GM12878 (cell line): ENCODE measurements at regions not wholly inside any gene's neighbourhood (a gene's known extent, or its start where the extent isn't known, plus 50 kb on each side); places are given as distances from the start of the nearest gene placed in this dataset.

Experiments used
- ATAC-seq: fragments of 200-7000 bp; cut with Tn5 transposase; 3 replicates; pipeline ENCODE4 v1.9.1; 2020; ENCODE audit warnings: mild to moderate bottlenecking, moderate library complexity
- BruUV-seq: library from RNA; stranded (reverse); fragments of 400-500 nt; replicated peaks from 2 replicates; lab custom pipeline; 2021; lab: Mats Ljungman, UMichigan
- CTCF ChIA-PET: fragments of 300-600 bp; sonication (Branson Sonifier 250); formaldehyde crosslinking; extraction: SDS; loops from one replicate; lab custom pipeline; 2021; ENCODE audit warnings: inconsistent platforms; lab: Yijun Ruan, JAX
- POLR2A ChIA-PET: fragments of 350-600 bp; formaldehyde crosslinking; extraction: SDS; loops from one replicate; lab custom pipeline; 2021; ENCODE audit warnings: inconsistent platforms; lab: Charles Lee
- RAD21 ChIA-PET: fragments of 300-600 bp; sonication (Branson Sonifier 250); formaldehyde crosslinking; loops from one replicate; lab custom pipeline; 2023; ENCODE audit warnings: antibody characterized with exemption; ENCODE audit not compliant: unreplicated experiment; lab: Charles Lee
- SMC1A ChIA-PET: fragments of 300-600 bp; sonication (Branson Sonifier 250); formaldehyde crosslinking; loops from one replicate; lab custom pipeline; 2023; ENCODE audit not compliant: unreplicated experiment, uncharacterized antibody; lab: Charles Lee
- DNase-seq: peaks from one replicate; pipeline ENCODE4 v3.0.0-alpha.2; 2011; ENCODE audit warnings: low read depth, low spot score
- FAIRE-seq: peaks from 3 replicates; lab custom pipeline; 2011; peaks lifted over from hg19 to GRCh38; lab: Jason Lieb, UNC
- H2AFZ ChIP-seq: 2 replicates; pipeline ENCODE4 v1.6.0; 2011; ENCODE audit warnings: low read depth, low read length, control low read depth; ENCODE audit not compliant: control insufficient read depth
- H3K27ac ChIP-seq: 2 replicates; pipeline ENCODE4 v1.5.1; 2011; ENCODE audit warnings: control low read depth; ENCODE audit not compliant: control insufficient read depth, insufficient read depth
- H3K27me3 ChIP-seq, 2 experiments: replicated peaks in 1 of 2; 2 replicates each; pipeline versions ENCODE4 v1.6.0 to v1.6.1; 2011; ENCODE audit warnings: low read length in 1 of 2; ENCODE audit not compliant: control insufficient read depth in 2 of 2, insufficient read depth in 2 of 2
- H3K36me3 ChIP-seq, 2 experiments: 2 replicates each; pipeline ENCODE4 v1.5.1; 2011; ENCODE audit warnings: low read length in 1 of 2; ENCODE audit not compliant: control insufficient read depth in 2 of 2, insufficient read depth in 2 of 2
- H3K4me1 ChIP-seq: 2 replicates; pipeline ENCODE4 v1.6.1; 2011; ENCODE audit warnings: mild to moderate bottlenecking, low read length, moderate library complexity, mixed read lengths; ENCODE audit not compliant: control insufficient read depth, insufficient read depth
- H3K4me2 ChIP-seq: 2 replicates; pipeline ENCODE4 v1.6.0; 2011; ENCODE audit warnings: control low read depth; ENCODE audit not compliant: control insufficient read depth, insufficient read depth
- H3K4me3 ChIP-seq: fragments of 200-600 bp; sonication (generic); 2 replicates; pipeline ENCODE4 v1.5.1; 2016
- H3K79me2 ChIP-seq: 2 replicates; pipeline ENCODE4 v1.6.0; 2011; ENCODE audit warnings: low read length; ENCODE audit not compliant: control insufficient read depth, insufficient read depth
- H3K9ac ChIP-seq: 2 replicates; pipeline ENCODE4 v1.8.0; 2011; ENCODE audit warnings: low read length, control low read depth, mixed read lengths; ENCODE audit not compliant: control insufficient read depth, insufficient read depth
- H3K9me3 ChIP-seq: replicated peaks from 3 replicates; pipeline ENCODE4 v1.5.1; 2011; ENCODE audit warnings: mild to moderate bottlenecking, low read length; ENCODE audit not compliant: control insufficient read depth, insufficient read depth
- H4K20me1 ChIP-seq: 2 replicates; pipeline ENCODE4 v1.6.0; 2011; ENCODE audit not compliant: control insufficient read depth, insufficient read depth
- BCL11A ChIP-seq: IDR thresholded peaks from 2 replicates; pipeline ENCODE4 v1.6.1; 2011; ENCODE audit warnings: low read depth, low read length
- EED ChIP-seq: sonication (generic); IDR thresholded peaks from 2 replicates; pipeline ENCODE4 v1.6.1; 2016; ENCODE audit warnings: antibody characterized with exemption, low read depth
- HCFC1 ChIP-seq: fragments of 150-350 bp; IDR thresholded peaks from 2 replicates; pipeline ENCODE4 v1.6.1; 2014; ENCODE audit warnings: low read length
- IRF4 ChIP-seq: IDR thresholded peaks from 2 replicates; pipeline ENCODE4 v1.6.1; 2011; ENCODE audit warnings: low read depth, low read length
- LARP7 ChIP-seq: fragments of 450-650 bp; IDR thresholded peaks from 2 replicates; pipeline ENCODE4 v1.6.1; 2017; ENCODE audit warnings: mild to moderate bottlenecking
- MEF2A ChIP-seq: IDR thresholded peaks from 2 replicates; pipeline ENCODE4 v1.6.1; 2011; ENCODE audit warnings: low read depth, mild to moderate bottlenecking, low read length, moderate library complexity; ENCODE audit not compliant: insufficient read depth
- MTA2 ChIP-seq: fragments of 450-650 bp; IDR thresholded peaks from 2 replicates; pipeline ENCODE4 v1.6.1; 2016; ENCODE audit warnings: low read depth, mild to moderate bottlenecking, moderate library complexity
- MYC ChIP-seq: IDR thresholded peaks from 2 replicates; pipeline ENCODE4 v1.6.1; 2011; ENCODE audit warnings: mild to moderate bottlenecking, low read length, moderate library complexity, inconsistent platforms; ENCODE audit not compliant: insufficient read depth, insufficient replicate concordance, insufficient read length, severe bottlenecking
- PKNOX1 ChIP-seq: fragments of 450-650 bp; IDR thresholded peaks from 2 replicates; pipeline ENCODE4 v1.6.1; 2016; ENCODE audit warnings: mild to moderate bottlenecking
- PRDM15 ChIP-seq: fragments of 450-650 bp; formaldehyde crosslinking; IDR thresholded peaks from 2 replicates; pipeline ENCODE4 v1.4.0; 2020; ENCODE audit warnings: mild to moderate bottlenecking, moderate library complexity
- RFX5 ChIP-seq: IDR thresholded peaks from 2 replicates; pipeline ENCODE4 v1.6.1; 2011; ENCODE audit warnings: low read depth, low read length, improper control_type of control experiment
- SMAD1 ChIP-seq: fragments of 450-650 bp; IDR thresholded peaks from 2 replicates; pipeline ENCODE4 v1.6.1; 2018; ENCODE audit warnings: mild to moderate bottlenecking, low read depth; ENCODE audit not compliant: partially characterized antibody
- SUZ12 ChIP-seq: fragments of 200-600 bp; sonication (generic); IDR thresholded peaks from one replicate; pipeline ENCODE4 v1.6.1; 2018; ENCODE audit warnings: antibody characterized with exemption, mild to moderate bottlenecking; ENCODE audit not compliant: unreplicated experiment
- USF1 ChIP-seq: IDR thresholded peaks from 2 replicates; pipeline ENCODE4 v1.6.1; 2011; ENCODE audit warnings: borderline replicate concordance, low read depth, mild to moderate bottlenecking, moderate library complexity, mixed read lengths, low read length; ENCODE audit not compliant: insufficient read depth; ENCODE audit errors: extremely low read length
- WGBS: methylation state at CpG from one replicate; pipeline ENCODE4 v1.1.6; 2016; ENCODE audit warnings: low lambda C conversion rate; ENCODE audit not compliant: insufficient replicate concordance, insufficient coverage; ENCODE audit errors: missing lambda C conversion rate; 5-methylcytosine and 5-hydroxymethylcytosine counted together
- in situ Hi-C: fragments of 300-500 bp; cut with MboI; formaldehyde crosslinking; loops from 9 replicates; pipeline ENCODE4 v1.14.3; 2018; ENCODE audit warnings: mixed read lengths
- intact Hi-C: fragments of 100-400 bp; cut with micrococcal nuclease; formaldehyde crosslinking; loops from one replicate; pipeline ENCODE4 v1.14.2; 2022; ENCODE audit not compliant: unreplicated experiment

- H3K36me3 ChIP-seq, result no peaks in the 10 kb centered on the region
- ATAC-seq (no peak), FAIRE-seq (no peak), DNase-seq (no peak)
- in situ Hi-C loops (no loop called here), intact Hi-C loops (no loop called here)
- WGBS, result 6% methylated on average over 6 of the region's 6 CpGs
- no peaks in the 10 kb centered on the region; the same call in 2 of the 3 replicates for H3K9me3 ChIP-seq
- BruUV-seq, result no TSS peak
- H3K4me1 ChIP-seq, result no peaks in the 10 kb centered on the region
- POLR2A ChIA-PET, result no interaction called here
- RAD21 ChIA-PET, result no interaction called here
- SMC1A ChIA-PET, result no interaction called here
- TF ChIP-seq LARP7, result no peak
- H2AFZ ChIP-seq, result no peak overlapping the region
- no peaks in the 10 kb centered on the region for H4K20me1 ChIP-seq
- no peak overlapping the region for H3K9ac ChIP-seq
- H3K4me3 ChIP-seq, result no peak overlapping the region
- H3K4me2 ChIP-seq, result no peak overlapping the region
- H3K27me3 ChIP-seq, result no peaks in the 10 kb centered on the region
- CTCF ChIA-PET, result no interaction called here
- H3K79me2 ChIP-seq, result no peaks in the 10 kb centered on the region
- no peak overlapping the region for H3K27ac ChIP-seq
Measured at GRCh38 chr17:22464041-22464440, 771.7 kb downstream of the KCNJ18 start.

- H3K4me3 ChIP-seq, result no peak overlapping the region
- H2AFZ ChIP-seq, result no peak overlapping the region
- no TSS peak for BruUV-seq
- no peaks in the 10 kb centered on the region; the same call in 2 of the 3 replicates for H3K9me3 ChIP-seq
- H4K20me1 ChIP-seq, result no peaks in the 10 kb centered on the region
- no peaks in the 10 kb centered on the region for H3K27me3 ChIP-seq
- CTCF ChIA-PET, result no interaction called here
- intact Hi-C loops, result no loop called here
- in situ Hi-C loops, result no loop called here
- no peak overlapping the region for H3K9ac ChIP-seq
- 3% methylated on average over 5 of the region's 5 CpGs for WGBS
- H3K27ac ChIP-seq, result no peak overlapping the region
- no peaks in the 10 kb centered on the region for H3K36me3 ChIP-seq
- FAIRE-seq (no peak), ATAC-seq (no peak), DNase-seq (no peak)
- SMC1A ChIA-PET, result no interaction called here
- H3K4me1 ChIP-seq, result no peaks in the 10 kb centered on the region
- H3K4me2 ChIP-seq, result no peak overlapping the region
- RAD21 ChIA-PET, result no interaction called here
- POLR2A ChIA-PET, result no interaction called here
- H3K79me2 ChIP-seq, result no peaks in the 10 kb centered on the region
- TF ChIP-seq SMAD1 (no peak), IRF4 (no peak), EED (no peak), PRDM15 (CRISPR knock-in tag) (no peak), USF1 (no peak), PKNOX1 (no peak), BCL11A (no peak), SUZ12 (no peak), MYC (no peak), HCFC1 (no peak), RFX5 (no peak), MEF2A (no peak), MTA2 (no peak)
Measured at GRCh38 chr17:22467720-22468119, 775.4 kb downstream of the KCNJ18 start.
